ACC112 (cell line): ENCODE measurements at regions not wholly inside any gene's neighbourhood (a gene's known extent, or its start where the extent isn't known, plus 50 kb on each side); places are given as distances from the start of the nearest gene placed in this dataset.

Source experiments
- H2AFZ ChIP-seq: fragments of 200-600 bp; sonication (generic); one replicate; pipeline ENCODE4 v1.6.0; 2017; ENCODE audit warnings: antibody characterized with exemption, low read length; ENCODE audit not compliant: unreplicated experiment
- H3K27ac ChIP-seq: fragments of 200-600 bp; sonication (generic); 2 replicates; pipeline ENCODE4 v1.5.1; 2014; ENCODE audit warnings: low read depth, mild to moderate bottlenecking, antibody characterized with exemption, low read length, moderate library complexity
- H3K27me3 ChIP-seq: fragments of 200-600 bp; sonication (generic); 2 replicates; pipeline ENCODE4 v1.6.1; 2014; ENCODE audit warnings: mild to moderate bottlenecking, antibody characterized with exemption, low read length, moderate library complexity, mixed read lengths; ENCODE audit not compliant: insufficient read depth
- H3K36me3 ChIP-seq: fragments of 200-600 bp; sonication (generic); 2 replicates; pipeline ENCODE4 v1.6.1; 2016; ENCODE audit warnings: mild to moderate bottlenecking, antibody characterized with exemption, low read length, moderate library complexity, mixed read lengths; ENCODE audit not compliant: insufficient read depth
- H3K4me1 ChIP-seq: fragments of 200-600 bp; sonication (generic); one replicate; pipeline ENCODE4 v1.6.1; 2016; ENCODE audit warnings: low read length, mixed read lengths; ENCODE audit not compliant: insufficient read depth, unreplicated experiment, control insufficient read depth
- H3K4me3 ChIP-seq: fragments of 200-600 bp; sonication (generic); 2 replicates; pipeline ENCODE4 v1.5.1; 2014; ENCODE audit warnings: mild to moderate bottlenecking, low read depth, low read length
- H3K79me2 ChIP-seq: fragments of 200-600 bp; sonication (generic); one replicate; pipeline ENCODE4 v1.6.0; 2016; ENCODE audit warnings: low read length; ENCODE audit not compliant: control insufficient read depth, unreplicated experiment, insufficient read depth

- Histone ChIP-seq H3K36me3 (no peaks in the 10 kb centered on the region), H3K27ac (peak overlapping the region; percentile 50), H3K79me2 (no peaks in the 10 kb centered on the region), H3K4me1 (peaks cover 43% of the 10 kb centered on the region), H3K4me3 (0 out of 2 replicates have a peak overlapping the region, but pooled peaks have one; percentile 26), H2AFZ (no peak overlapping the region), H3K27me3 (no peaks in the 10 kb centered on the region)
Observed at GRCh38 chr13:48159826-48160225, 64.9 kb upstream of the MED4 start.

DNA sequence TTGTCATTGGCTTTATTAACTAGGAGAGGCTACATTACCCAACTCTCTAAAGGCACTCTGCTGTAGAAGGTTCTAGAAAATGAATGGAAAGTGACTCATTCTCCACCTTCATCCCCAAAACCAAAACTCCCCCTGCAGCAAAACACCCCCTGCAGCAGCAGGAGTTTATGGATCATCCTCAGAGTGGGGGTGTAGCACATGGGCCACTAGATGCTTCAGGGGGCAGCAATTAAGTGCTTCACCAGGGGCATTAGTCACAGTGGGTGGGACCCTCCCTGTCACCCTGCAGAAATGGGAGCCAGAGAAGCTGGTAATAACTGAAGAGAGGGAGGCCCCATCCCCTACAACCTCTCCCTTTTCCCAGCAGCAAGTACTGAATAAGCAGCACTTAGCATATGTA lies 64.5 kb upstream of the MED4 start:
- H2AFZ ChIP-seq = no peak overlapping the region

DNA sequence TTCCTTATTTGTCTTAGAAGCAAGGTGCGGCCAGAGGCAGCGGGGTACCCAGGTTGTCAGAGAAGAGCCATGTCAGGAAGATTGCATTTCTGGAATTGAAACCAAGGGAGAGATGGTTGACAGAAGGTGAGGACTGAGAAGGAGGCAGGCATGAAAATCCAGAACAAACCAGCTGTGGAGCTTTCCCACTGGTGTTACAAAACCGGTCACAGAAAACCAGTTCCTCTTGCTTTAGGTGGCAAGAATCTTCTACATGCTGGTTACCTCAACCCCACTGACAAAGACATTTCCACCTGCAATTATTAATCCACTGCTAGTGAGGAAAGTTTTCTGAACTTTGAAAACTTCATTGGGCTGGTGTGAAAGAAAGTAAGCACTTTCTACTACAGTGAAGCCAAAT lies 64.0 kb upstream of the MED4 start:
- no peaks in the 10 kb centered on the region for H3K79me2 ChIP-seq
- no peak overlapping the region for H2AFZ ChIP-seq
- H3K27ac ChIP-seq = no peak overlapping the region
- H3K4me3 ChIP-seq = no peak overlapping the region
- no peaks in the 10 kb centered on the region for H3K27me3 ChIP-seq
- H3K4me1 ChIP-seq = peaks cover 44% of the 10 kb centered on the region
- no peaks in the 10 kb centered on the region for H3K36me3 ChIP-seq

More for the DNA sequence above, 64.5 kb upstream of the MED4 start:
- Histone ChIP-seq H3K36me3 (no peaks in the 10 kb centered on the region), H3K27me3 (no peaks in the 10 kb centered on the region), H3K79me2 (no peaks in the 10 kb centered on the region), H3K27ac (peak overlapping the region; percentile 50), H3K4me1 (peaks cover 44% of the 10 kb centered on the region), H3K4me3 (no peak overlapping the region)

GRCh38 chr13:48158290-48158689 lies 63.4 kb upstream of the MED4 start:
- Histone ChIP-seq H3K27ac (no peak overlapping the region), H3K4me1 (peaks cover 44% of the 10 kb centered on the region), H3K79me2 (no peaks in the 10 kb centered on the region), H3K36me3 (no peaks in the 10 kb centered on the region), H3K27me3 (no peaks in the 10 kb centered on the region), H2AFZ (peak overlapping the region; percentile 17), H3K4me3 (no peak overlapping the region)

DNA sequence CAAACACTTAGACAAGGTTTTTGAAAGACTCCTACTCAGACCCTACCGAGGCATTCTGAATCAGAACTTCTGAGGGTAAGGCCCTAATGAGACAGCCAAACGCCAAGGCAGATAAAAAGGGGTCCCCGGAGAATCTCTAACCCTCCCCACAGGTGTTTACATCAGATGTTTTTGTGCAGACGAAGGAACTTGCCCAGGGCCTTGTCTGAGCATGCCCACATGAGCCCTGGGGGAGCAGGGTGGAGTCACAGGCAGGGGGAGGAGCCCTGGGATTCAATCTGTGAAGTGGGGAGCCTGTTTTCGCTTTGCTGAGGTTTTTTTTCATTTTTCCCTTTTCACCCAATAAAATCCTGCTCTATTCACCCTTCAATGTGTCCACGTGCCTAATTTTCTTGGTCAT lies 61.6 kb upstream of the MED4 start:
- Histone ChIP-seq H2AFZ (peak overlapping the region; percentile 8), H3K79me2 (no peaks in the 10 kb centered on the region), H3K4me3 (no peak overlapping the region), H3K36me3 (no peaks in the 10 kb centered on the region), H3K27ac (peak overlapping the region; percentile 6; the same call in 1 of the 2 replicates), H3K27me3 (no peaks in the 10 kb centered on the region), H3K4me1 (peaks cover 43% of the 10 kb centered on the region)

DNA sequence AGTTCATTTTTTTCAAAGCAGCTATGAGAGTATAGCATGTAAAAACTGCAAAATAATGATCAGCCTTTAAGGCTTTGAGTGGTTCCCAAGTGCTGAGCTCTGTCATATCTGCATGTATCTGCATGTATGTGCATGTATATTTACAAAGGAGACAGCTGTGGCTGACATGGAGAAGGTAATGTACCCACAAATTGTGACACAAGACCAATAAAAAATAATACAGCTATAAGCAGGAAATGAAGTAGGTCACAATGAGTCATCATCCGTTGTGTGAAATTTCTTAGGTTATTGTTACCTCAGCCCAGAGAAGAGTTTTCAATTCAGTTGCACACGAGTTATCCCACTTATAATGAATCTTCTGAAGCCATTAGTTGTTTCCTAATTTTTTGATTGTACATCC lies 60.9 kb upstream of the MED4 start:
- Histone ChIP-seq H3K27me3 (no peaks in the 10 kb centered on the region), H3K36me3 (no peaks in the 10 kb centered on the region), H3K4me1 (peaks cover 36% of the 10 kb centered on the region), H3K27ac (peak overlapping the region; percentile 6; the same call in 1 of the 2 replicates), H3K4me3 (no peak overlapping the region), H3K79me2 (no peaks in the 10 kb centered on the region), H2AFZ (peak overlapping the region; percentile 8)

- Histone ChIP-seq H3K4me1 (peaks cover 25% of the 10 kb centered on the region), H3K27me3 (no peaks in the 10 kb centered on the region), H3K36me3 (no peaks in the 10 kb centered on the region), H3K27ac (no peak overlapping the region), H3K79me2 (no peaks in the 10 kb centered on the region), H2AFZ (no peak overlapping the region), H3K4me3 (no peak overlapping the region)
Observed at GRCh38 chr13:48154671-48155070, 59.8 kb upstream of the MED4 start.

- Histone ChIP-seq H2AFZ (no peak overlapping the region), H3K4me3 (no peak overlapping the region), H3K36me3 (no peaks in the 10 kb centered on the region), H3K27ac (no peak overlapping the region), H3K4me1 (peaks cover 15% of the 10 kb centered on the region), H3K27me3 (no peaks in the 10 kb centered on the region), H3K79me2 (no peaks in the 10 kb centered on the region)
Observed at GRCh38 chr13:48153186-48153585, 58.3 kb upstream of the MED4 start.

GRCh38 chr13:48151363-48152161 lies 56.7 kb upstream of the MED4 start:
- H3K27me3 ChIP-seq = no peaks in the 10 kb centered on the region
- H3K27ac ChIP-seq = no peak overlapping the region
- H3K4me1 ChIP-seq = peaks cover 15% of the 10 kb centered on the region
- no peak overlapping the region for H3K4me3 ChIP-seq
- no peak overlapping the region for H2AFZ ChIP-seq
- H3K79me2 ChIP-seq = no peaks in the 10 kb centered on the region
- H3K36me3 ChIP-seq = no peaks in the 10 kb centered on the region

GRCh38 chr13:48148454-48148853 lies 53.5 kb upstream of the MED4 start:
- H3K4me1 ChIP-seq = peaks cover 4% of the 10 kb centered on the region
- H3K27ac ChIP-seq = no peak overlapping the region
- H3K36me3 ChIP-seq = no peaks in the 10 kb centered on the region
- no peak overlapping the region for H3K4me3 ChIP-seq
- no peak overlapping the region for H2AFZ ChIP-seq
- H3K27me3 ChIP-seq = no peaks in the 10 kb centered on the region
- no peaks in the 10 kb centered on the region for H3K79me2 ChIP-seq

GRCh38 chr13:48146636-48147035 lies 51.7 kb upstream of the MED4 start:
- H3K79me2 ChIP-seq = no peaks in the 10 kb centered on the region
- H3K4me3 ChIP-seq = no peak overlapping the region
- no peaks in the 10 kb centered on the region for H3K36me3 ChIP-seq
- no peaks in the 10 kb centered on the region for H3K27me3 ChIP-seq
- peaks cover 4% of the 10 kb centered on the region for H3K4me1 ChIP-seq
- no peak overlapping the region for H2AFZ ChIP-seq
- no peak overlapping the region for H3K27ac ChIP-seq
